ENCODE measurements at regions not wholly inside any gene's neighbourhood (a gene's known extent, or its start where the extent isn't known, plus 50 kb on each side); places are given as distances from the start of the nearest gene placed in this dataset.

DNA sequence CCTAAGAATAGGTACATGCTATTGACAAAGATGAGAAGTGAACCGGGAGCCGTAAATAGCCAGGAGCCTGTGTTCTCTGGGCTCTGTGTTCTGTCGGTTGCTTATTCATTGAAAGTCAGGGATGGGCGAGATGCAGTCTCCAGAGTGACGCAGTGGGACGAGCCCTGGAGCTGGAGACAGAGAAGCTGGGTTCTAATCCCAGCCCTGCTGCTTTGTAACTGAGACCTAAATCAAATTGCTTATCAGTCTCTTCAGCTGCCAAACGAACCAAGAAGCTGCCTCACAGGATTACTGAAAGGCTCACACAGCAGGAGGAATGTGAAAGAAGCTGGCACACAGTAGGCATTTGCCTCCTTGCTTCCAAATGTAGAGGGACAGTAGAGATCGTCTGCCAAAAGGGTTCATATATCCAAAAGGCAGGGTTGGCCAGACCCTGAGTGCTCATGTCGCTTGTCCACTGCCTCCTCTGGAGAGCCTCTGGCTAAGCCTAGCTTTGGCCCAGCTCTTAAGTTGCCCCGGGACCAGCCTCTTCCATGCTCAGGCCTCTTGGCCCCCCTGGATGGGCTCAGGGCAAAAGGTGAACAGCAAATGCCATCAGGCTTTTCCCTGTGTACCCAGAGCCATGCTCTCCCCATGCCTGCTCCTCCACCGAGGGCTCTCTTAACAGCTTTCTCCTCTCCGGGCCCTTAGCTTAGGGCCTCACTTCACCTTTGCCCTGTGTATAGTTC is 134.2 kb upstream of the IPO9 start:
- in situ Hi-C loops (cut with MboI): no loop called here
- TF ChIP-seq EZH2phosphoT487 (IDR thresholded peaks at IDR 0.05; ENCODE audit: insufficient read depth, low read depth): no peak
- no peak for TF ChIP-seq EZH2 (IDR thresholded peaks at IDR 0.05; ENCODE audit: insufficient read depth, poor library complexity, severe bottlenecking)
- H3K79me2 ChIP-seq (ENCODE audit: insufficient read depth): peaks cover 89% of the 10 kb centered on the region
- peaks cover 10% of the 10 kb centered on the region for H4K20me1 ChIP-seq (ENCODE audit: insufficient read depth)
- H2AFZ ChIP-seq: no peak overlapping the region
- WGBS, 2 experiments (ENCODE audit: low coverage in 1 of 2, low lambda C conversion rate in 2 of 2, missing lambda C conversion rate in 2 of 2): 93 to 94% methylated on average over 12 of the region's 12 CpGs
- H3K27me3 ChIP-seq (replicated peaks; ENCODE audit: insufficient read depth): no peaks in the 10 kb centered on the region
- H3K9ac ChIP-seq: peak overlapping the region; percentile 70; the same call in 1 of the 2 replicates
- no peaks in the 10 kb centered on the region for H3K9me3 ChIP-seq (ENCODE audit: low read depth)
- peaks cover 33% of the 10 kb centered on the region for H3K4me1 ChIP-seq (ENCODE audit: insufficient read depth)
- DNase-seq: no peak
- H3K9me2 ChIP-seq (ENCODE audit: insufficient read depth): no peaks in the 10 kb centered on the region
- no peaks in the 10 kb centered on the region for H3K36me3 ChIP-seq (ENCODE audit: low read depth)
- H3K4me3 ChIP-seq: no peak overlapping the region
- H3F3A ChIP-seq (ENCODE audit: insufficient read depth): peaks cover 54% of the 10 kb centered on the region
- peak overlapping the region; percentile 84 for H3K27ac ChIP-seq
- H3K4me2 ChIP-seq (ENCODE audit: unreplicated experiment): no peak overlapping the region

DNA sequence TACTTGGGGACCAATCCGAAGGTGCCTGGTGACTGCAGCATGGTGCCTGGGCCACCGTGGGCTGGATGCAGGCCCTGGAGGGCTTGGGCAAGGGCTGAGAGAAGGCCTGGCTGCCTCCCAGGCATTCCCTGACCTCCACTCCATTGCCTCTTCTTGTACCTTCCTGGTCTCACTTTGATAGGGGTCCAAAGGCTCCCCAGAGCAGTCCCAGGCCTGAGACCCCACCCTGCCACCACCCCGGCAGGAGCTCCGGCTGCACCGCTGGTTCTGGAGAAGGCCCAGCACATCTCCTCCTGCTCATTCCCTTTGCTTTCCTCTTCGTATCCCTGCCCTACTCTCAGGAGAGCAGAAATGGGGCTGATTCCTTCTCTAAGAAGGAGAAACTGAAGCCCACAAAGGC is 133.3 kb upstream of the IPO9 start:
- Histone ChIP-seq H3K9me2 (ENCODE audit: insufficient read depth) (no peaks in the 10 kb centered on the region), H3K4me1 (ENCODE audit: insufficient read depth) (peaks cover 33% of the 10 kb centered on the region), H3K27ac (peak overlapping the region; percentile 84), H3K27me3 (replicated peaks; ENCODE audit: insufficient read depth) (no peaks in the 10 kb centered on the region), H3F3A (ENCODE audit: insufficient read depth) (peaks cover 54% of the 10 kb centered on the region), H3K36me3 (ENCODE audit: low read depth) (no peaks in the 10 kb centered on the region), H4K20me1 (ENCODE audit: insufficient read depth) (peaks cover 7% of the 10 kb centered on the region), H2AFZ (no peak overlapping the region), H3K79me2 (ENCODE audit: insufficient read depth) (peaks cover 89% of the 10 kb centered on the region), H3K4me2 (ENCODE audit: unreplicated experiment) (peak overlapping the region; percentile 60), H3K4me3 (peak overlapping the region; percentile 3), H3K9me3 (ENCODE audit: low read depth) (no peaks in the 10 kb centered on the region), H3K9ac (peak overlapping the region; percentile 70)
- no peak for DNase-seq
- in situ Hi-C loops (cut with MboI): no loop called here
- WGBS, 2 experiments (ENCODE audit: low coverage in 1 of 2, low lambda C conversion rate in 2 of 2, missing lambda C conversion rate in 2 of 2): 62 to 64% methylated on average over 6 of the region's 6 CpGs
- TF ChIP-seq EZH2 (IDR thresholded peaks at IDR 0.05; ENCODE audit: insufficient read depth, poor library complexity, severe bottlenecking) (no peak), EZH2phosphoT487 (IDR thresholded peaks at IDR 0.05; ENCODE audit: insufficient read depth, low read depth) (no peak)

DNA sequence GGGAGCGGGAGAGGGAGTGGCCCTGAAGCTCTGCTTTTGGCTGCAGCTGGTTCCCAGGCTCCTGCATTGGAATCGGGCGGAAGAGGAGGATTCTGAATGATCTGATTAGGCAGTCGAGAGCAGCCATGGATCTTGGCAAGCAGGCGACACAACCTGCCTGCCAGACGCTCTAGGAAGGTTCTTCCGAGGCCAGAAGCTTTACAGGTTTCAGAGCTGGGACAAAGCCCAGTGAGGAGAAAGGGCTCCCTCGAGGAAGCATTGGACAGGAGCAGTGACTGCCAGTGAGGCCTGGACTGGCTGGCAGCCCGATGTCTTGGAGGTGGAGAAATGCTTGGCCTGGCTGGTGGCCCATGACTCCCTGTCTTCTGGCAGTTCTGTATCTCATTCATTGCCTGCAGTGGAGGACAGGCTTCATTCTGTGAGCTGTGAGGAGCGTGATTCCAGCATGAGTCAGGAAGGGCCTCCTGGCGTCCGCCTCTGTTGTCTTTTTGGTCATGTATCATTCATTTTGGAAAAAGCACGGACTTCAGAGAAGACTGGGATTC is 132.7 kb upstream of the IPO9 start:
- no peak overlapping the region for H2AFZ ChIP-seq
- WGBS, 2 experiments (ENCODE audit: low coverage in 1 of 2, low lambda C conversion rate in 2 of 2, missing lambda C conversion rate in 2 of 2): 2 to 4% methylated on average over 12 to 13 of the region's 13 CpGs
- peaks cover 85% of the 10 kb centered on the region for H3K79me2 ChIP-seq (ENCODE audit: insufficient read depth)
- in situ Hi-C loops (cut with MboI): no loop called here
- peak; percentile 97 for DNase-seq
- peak overlapping the region; percentile 84 for H3K27ac ChIP-seq
- peak overlapping the region; percentile 60 for H3K4me2 ChIP-seq (ENCODE audit: unreplicated experiment)
- H3K9me2 ChIP-seq (ENCODE audit: insufficient read depth): no peaks in the 10 kb centered on the region
- no peaks in the 10 kb centered on the region for H3K27me3 ChIP-seq (replicated peaks; ENCODE audit: insufficient read depth)
- H3K9me3 ChIP-seq (ENCODE audit: low read depth): no peaks in the 10 kb centered on the region
- peaks cover 33% of the 10 kb centered on the region for H3K4me1 ChIP-seq (ENCODE audit: insufficient read depth)
- TF ChIP-seq EZH2 (IDR thresholded peaks at IDR 0.05; ENCODE audit: insufficient read depth, poor library complexity, severe bottlenecking) (no peak), EZH2phosphoT487 (IDR thresholded peaks at IDR 0.05; ENCODE audit: insufficient read depth, low read depth) (no peak)
- H3K4me3 ChIP-seq: peak overlapping the region; percentile 29
- no peaks in the 10 kb centered on the region for H3K36me3 ChIP-seq (ENCODE audit: low read depth)
- peak overlapping the region; percentile 70 for H3K9ac ChIP-seq
- H3F3A ChIP-seq (ENCODE audit: insufficient read depth): peaks cover 50% of the 10 kb centered on the region
- peaks cover 5% of the 10 kb centered on the region; the same call in 1 of the 2 replicates for H4K20me1 ChIP-seq (ENCODE audit: insufficient read depth)

DNA sequence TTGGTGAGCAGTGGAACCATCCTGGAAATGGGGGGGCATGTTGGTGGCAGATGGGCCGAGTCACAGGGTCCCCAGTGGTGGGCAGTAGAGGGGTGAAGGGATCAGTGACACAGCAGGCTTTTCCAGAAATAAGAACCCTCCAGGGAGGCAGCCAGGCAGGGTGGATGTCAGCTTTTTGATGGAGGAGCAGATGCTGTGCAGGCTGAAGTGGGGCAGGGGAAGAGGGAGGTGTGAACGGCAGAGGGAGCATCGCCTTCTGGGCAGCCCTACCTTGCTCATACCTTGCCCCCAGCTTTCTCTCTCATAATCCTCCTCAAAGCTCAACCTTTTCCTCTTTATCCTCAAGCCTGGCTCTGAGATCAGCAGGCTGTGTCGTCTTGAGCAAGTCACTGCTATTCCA is 131.8 kb upstream of the IPO9 start:
- peak overlapping the region; percentile 60 for H3K4me2 ChIP-seq (ENCODE audit: unreplicated experiment)

More for the DNA sequence above, 131.8 kb upstream of the IPO9 start:
- no peak for DNase-seq
- H3K79me2 ChIP-seq (ENCODE audit: insufficient read depth): peaks cover 85% of the 10 kb centered on the region
- TF ChIP-seq EZH2 (IDR thresholded peaks at IDR 0.05; ENCODE audit: insufficient read depth, poor library complexity, severe bottlenecking) (no peak), EZH2phosphoT487 (IDR thresholded peaks at IDR 0.05; ENCODE audit: insufficient read depth, low read depth) (no peak)
- H3K9me3 ChIP-seq (ENCODE audit: low read depth): no peaks in the 10 kb centered on the region
- H3F3A ChIP-seq (ENCODE audit: insufficient read depth): peaks cover 51% of the 10 kb centered on the region
- peaks cover 33% of the 10 kb centered on the region for H3K4me1 ChIP-seq (ENCODE audit: insufficient read depth)
- peak overlapping the region; percentile 29; the same call in 1 of the 2 replicates for H3K4me3 ChIP-seq
- peak overlapping the region; percentile 84 for H3K27ac ChIP-seq
- H3K36me3 ChIP-seq (ENCODE audit: low read depth): no peaks in the 10 kb centered on the region
- H3K9me2 ChIP-seq (ENCODE audit: insufficient read depth): no peaks in the 10 kb centered on the region
- 94 to 98% methylated on average over 4 of the region's 4 CpGs for WGBS, 2 experiments (ENCODE audit: low coverage in 1 of 2, low lambda C conversion rate in 2 of 2, missing lambda C conversion rate in 2 of 2)
- H3K27me3 ChIP-seq (replicated peaks; ENCODE audit: insufficient read depth): no peaks in the 10 kb centered on the region
- H2AFZ ChIP-seq: no peak overlapping the region
- H4K20me1 ChIP-seq (ENCODE audit: insufficient read depth): peaks cover under 1% of the 10 kb centered on the region; the same call in 1 of the 2 replicates
- in situ Hi-C loops (cut with MboI): no loop called here
- peak overlapping the region; percentile 51 for H3K9ac ChIP-seq

All from GM23248 (cell line).